ENCODE measurements at regions not wholly inside any gene's neighbourhood (a gene's known extent, or its start where the extent isn't known, plus 50 kb on each side); places are given as distances from the start of the nearest gene placed in this dataset.

- no peak overlapping the region for H3K27ac ChIP-seq (ENCODE audit: low read depth, low read length)
- no TSS peak for BruUV-seq (replicated peaks)
- TF ChIP-seq ZFX (IDR thresholded peaks at IDR 0.05) (no peak), SRF (IDR thresholded peaks at IDR 0.05; ENCODE audit: low read depth) (peak; percentile 68), RAD21 (IDR thresholded peaks at IDR 0.05; ENCODE audit: low read depth) (no peak)
- ChIA-PET RAD21 (ENCODE audit: low non-redundant PET in 1 of 2, low total read pairs in 2 of 2, uncharacterized antibody in 2 of 2, unreplicated experiment in 2 of 2) (no interaction called here), CTCF (no interaction called here), POLR2A (no interaction called here)
- intact Hi-C loops (cut with micrococcal nuclease): no loop called here
- H4K20me1 ChIP-seq (ENCODE audit: insufficient read depth): no peaks in the 10 kb centered on the region
- peaks cover 0 to 7% of the 10 kb centered on the region in 2 experiments; a peak in 1 of 4 replicates for H3K4me1 ChIP-seq (ENCODE audit: control insufficient read depth in 1 of 2, insufficient read depth in 2 of 2, low read length in 2 of 2)
- H2AFZ ChIP-seq (ENCODE audit: low read depth, low read length, poor library complexity, severe bottlenecking): no peak overlapping the region
- no peaks in the 10 kb centered on the region for H3K79me2 ChIP-seq (ENCODE audit: insufficient read depth, low read length)
- no peak overlapping the region for H3K9ac ChIP-seq (ENCODE audit: low read length)
- 0 out of 2 replicates have a peak overlapping the region, but pooled peaks have one; percentile 8 for H3K4me2 ChIP-seq (ENCODE audit: low read length)
- no peaks in the 10 kb centered on the region for H3K36me3 ChIP-seq (ENCODE audit: control insufficient read depth in 1 of 2, insufficient read depth in 2 of 2, low read length in 2 of 2)
- ATAC-seq (peak; percentile 30; the same call in 1 of the 2 replicates), DNase-seq (ENCODE audit: low read depth, low spot score) (peak; percentile 21)
- H3K9me2 ChIP-seq (ENCODE audit: insufficient read depth): no peaks in the 10 kb centered on the region
- no peaks in the 10 kb centered on the region for H3K9me3 ChIP-seq (ENCODE audit: control insufficient read depth in 1 of 2, insufficient read depth in 1 of 2, low read depth in 1 of 2, low read length in 2 of 2)
- no peaks in the 10 kb centered on the region for H3K27me3 ChIP-seq (ENCODE audit: insufficient read depth, low read length)
- no peak overlapping the region for H3K4me3 ChIP-seq (replicated peaks in 1 of 2; ENCODE audit: low read depth in 1 of 2, low read length in 2 of 2)
Observed at GRCh38 chr11:100546714-100547113, 140.4 kb upstream of the ARHGAP42 start.

GRCh38 chr11:100550298-100550697 is 136.8 kb upstream of the ARHGAP42 start:
- Histone ChIP-seq H3K4me2 (ENCODE audit: low read length) (no peak overlapping the region), H3K4me3 (replicated peaks in 1 of 2; ENCODE audit: low read depth in 1 of 2, low read length in 2 of 2) (no peak overlapping the region), H3K9me3 (ENCODE audit: control insufficient read depth in 1 of 2, insufficient read depth in 1 of 2, low read depth in 1 of 2, low read length in 2 of 2) (no peaks in the 10 kb centered on the region), H3K36me3 (ENCODE audit: control insufficient read depth in 1 of 2, insufficient read depth in 2 of 2, low read length in 2 of 2) (no peaks in the 10 kb centered on the region), H4K20me1 (ENCODE audit: insufficient read depth) (no peaks in the 10 kb centered on the region), H3K4me1 (ENCODE audit: control insufficient read depth in 1 of 2, insufficient read depth in 2 of 2, low read length in 2 of 2) (peaks cover 0 to 7% of the 10 kb centered on the region in 2 experiments; a peak in 1 of 4 replicates), H3K79me2 (ENCODE audit: insufficient read depth, low read length) (no peaks in the 10 kb centered on the region), H3K9ac (ENCODE audit: low read length) (no peak overlapping the region), H3K27ac (ENCODE audit: low read depth, low read length) (no peak overlapping the region), H3K27me3 (ENCODE audit: insufficient read depth, low read length) (no peaks in the 10 kb centered on the region; the same call in 1 of the 2 replicates), H2AFZ (ENCODE audit: low read depth, low read length, poor library complexity, severe bottlenecking) (no peak overlapping the region), H3K9me2 (ENCODE audit: insufficient read depth) (no peaks in the 10 kb centered on the region)
- no TSS peak for BruUV-seq (replicated peaks)
- intact Hi-C loops (cut with micrococcal nuclease): no loop called here
- ChIA-PET CTCF (no interaction called here), POLR2A (no interaction called here), RAD21 (ENCODE audit: low non-redundant PET in 1 of 2, low total read pairs in 2 of 2, uncharacterized antibody in 2 of 2, unreplicated experiment in 2 of 2) (no interaction called here)
- no peak for DNase-seq (ENCODE audit: low read depth, low spot score)
- TF ChIP-seq ATF3 (IDR thresholded peaks at IDR 0.05): no peak
- no peak for TF ChIP-seq RAD21 (IDR thresholded peaks at IDR 0.05; ENCODE audit: low read depth)
- no peak for TF ChIP-seq REST (IDR thresholded peaks at IDR 0.05; ENCODE audit: low read depth)
- no peak for TF ChIP-seq ZNF274 (IDR thresholded peaks at IDR 0.05; ENCODE audit: low read depth, low read length)
- TF ChIP-seq EZH2 (IDR thresholded peaks at IDR 0.05): no peak
- TF ChIP-seq JUND (IDR thresholded peaks at IDR 0.05): no peak
- TF ChIP-seq ELF1 (IDR thresholded peaks at IDR 0.05; ENCODE audit: borderline replicate concordance, low read depth): no peak
- no peak for TF ChIP-seq TCF7L2 (IDR thresholded peaks at IDR 0.05; ENCODE audit: borderline replicate concordance, extremely low read depth, insufficient read depth, insufficient read length)
- no peak for TF ChIP-seq YY1 (IDR thresholded peaks at IDR 0.05; ENCODE audit: extremely low read depth, insufficient replicate concordance, low read depth, low read length)
- TF ChIP-seq SRF (IDR thresholded peaks at IDR 0.05; ENCODE audit: low read depth): no peak
- TF ChIP-seq POLR2A (IDR thresholded peaks at IDR 0.05; ENCODE audit: borderline replicate concordance, extremely low read depth, insufficient read depth, insufficient read length): no peak
- TF ChIP-seq SIN3A (IDR thresholded peaks at IDR 0.05; ENCODE audit: low read depth): no peak
- TF ChIP-seq ZBTB33 (IDR thresholded peaks at IDR 0.05; ENCODE audit: extremely low read depth, insufficient replicate concordance, low read length): no peak
- TF ChIP-seq MAX (IDR thresholded peaks at IDR 0.05): no peak
- no peak for ATAC-seq
